Endothelial cell of umbilical vein (primary cell): ENCODE measurements at regions not wholly inside any gene's neighbourhood (a gene's known extent, or its start where the extent isn't known, plus 50 kb on each side); places are given as distances from the start of the nearest gene placed in this dataset.
"Not testable (repeated sequence)": the region's sequence is repeated elsewhere in the genome, so short reads cannot be mapped to it uniquely, and the experiment has no call there.

ENCODE experiments used
- BruUV-seq: library from RNA; stranded (reverse); fragments of 400-500 nt; replicated peaks from 2 replicates; lab custom pipeline; 2021; lab: Mats Ljungman, UMichigan
- CTCF ChIA-PET: fragments of 300-600, 350-600 bp; sonication (Branson Sonifier 250); formaldehyde crosslinking; loops from one replicate; lab custom pipeline; 2021; ENCODE audit warnings: antibody characterized with exemption, inconsistent platforms; lab: Charles Lee
- POLR2A ChIA-PET: fragments of 300-600, 350-600 bp; sonication (Branson Sonifier 250); formaldehyde crosslinking; loops from one replicate; lab custom pipeline; 2021; ENCODE audit warnings: antibody characterized with exemption, inconsistent platforms; lab: Charles Lee
- DNase-seq: peaks from one replicate; pipeline ENCODE4 v3.0.0-alpha.2; 2011; ENCODE audit warnings: low read depth, low spot score
- FAIRE-seq: peaks from 2 replicates; lab custom pipeline; 2011; peaks lifted over from hg19 to GRCh38; lab: Jason Lieb, UNC
- H2AFZ ChIP-seq: 2 replicates; pipeline ENCODE4 v1.6.0; 2012; ENCODE audit warnings: low read depth, low read length, control low read depth, inconsistent platforms
- H3K27ac ChIP-seq: 2 replicates; pipeline ENCODE4 v1.5.1; 2011; ENCODE audit warnings: low read depth, mild to moderate bottlenecking, control low read depth, low read length, moderate library complexity; ENCODE audit not compliant: insufficient read depth
- H3K27me3 ChIP-seq, 2 experiments: 2 replicates each; pipeline versions ENCODE4 v1.6.0 to v1.6.1; 2011; ENCODE audit warnings: low read length in 2 of 2, mixed read lengths in 1 of 2; ENCODE audit not compliant: control insufficient read depth in 2 of 2, insufficient read depth in 2 of 2
- H3K36me3 ChIP-seq, 2 experiments: 2 replicates in 1 of 2; 3 replicates in 1 of 2; pipeline ENCODE4 v1.5.1; 2011; ENCODE audit warnings: low read length in 2 of 2, mild to moderate bottlenecking in 1 of 2, moderate library complexity in 1 of 2; ENCODE audit not compliant: control insufficient read depth in 2 of 2, insufficient read depth in 2 of 2; ENCODE audit errors: extremely low read depth in 1 of 2
- H3K4me1 ChIP-seq: 3 replicates; pipeline ENCODE4 v1.5.1; 2011; ENCODE audit warnings: mild to moderate bottlenecking, low read length; ENCODE audit not compliant: control insufficient read depth, insufficient read depth; ENCODE audit errors: extremely low read depth
- H3K4me2 ChIP-seq: 2 replicates; pipeline ENCODE4 v1.6.1; 2011; ENCODE audit warnings: low read length, control low read depth, mixed read lengths; ENCODE audit not compliant: insufficient read depth
- H3K4me3 ChIP-seq, 3 experiments: fragments of 200-600 bp in 1 of 3; sonication (generic), shearing (Covaris generic) in 1 of 3; replicated peaks in 1 of 3; 2 replicates each; pipeline ENCODE4 v1.5.1; 2011 to 2016; ENCODE audit warnings: control low read depth in 3 of 3, low read length in 3 of 3, mild to moderate bottlenecking in 2 of 3, inconsistent platforms in 1 of 3, low read depth in 1 of 3, moderate library complexity in 1 of 3; ENCODE audit not compliant: insufficient read depth in 1 of 3
- H3K79me2 ChIP-seq: 2 replicates; pipeline ENCODE4 v1.6.0; 2012; ENCODE audit warnings: low read length, inconsistent platforms; ENCODE audit not compliant: control insufficient read depth, insufficient read depth
- H3K9ac ChIP-seq: replicated peaks from 2 replicates; pipeline ENCODE3; 2011; ENCODE audit warnings: low read length, control low read depth; ENCODE audit not compliant: insufficient read depth; ENCODE audit errors: extremely low read depth
- H3K9me1 ChIP-seq: replicated peaks from 3 replicates; pipeline ENCODE4 v1.6.0; 2011; ENCODE audit warnings: mild to moderate bottlenecking, low read length; ENCODE audit not compliant: control insufficient read depth, insufficient read depth; ENCODE audit errors: extremely low read depth
- H3K9me3 ChIP-seq: replicated peaks from 2 replicates; pipeline ENCODE4 v1.5.1; 2012; ENCODE audit warnings: low read length, inconsistent platforms; ENCODE audit not compliant: control insufficient read depth, insufficient read depth
- H4K20me1 ChIP-seq: replicated peaks from 2 replicates; pipeline ENCODE3; 2011; ENCODE audit warnings: mild to moderate bottlenecking, low read length; ENCODE audit not compliant: control insufficient read depth, insufficient read depth; ENCODE audit errors: extremely low read depth
- MAX ChIP-seq: IDR thresholded peaks from 2 replicates; pipeline ENCODE4 v1.6.1; 2011; ENCODE audit not compliant: insufficient read depth, insufficient read length
- POLR2AphosphoS5 ChIP-seq: IDR thresholded peaks from 2 replicates; pipeline ENCODE4 v1.6.1; 2012; ENCODE audit warnings: low read depth, mild to moderate bottlenecking, control low read depth, low read length, moderate library complexity; ENCODE audit not compliant: insufficient read depth
- dilution Hi-C: fragments of 300-500 bp; cut with MboI; formaldehyde crosslinking; loops from one replicate; pipeline ENCODE4 v1.15.0; 2019; ENCODE audit warnings: low sequenced_read_pairs; ENCODE audit not compliant: extremely low pct_ligation_motif_present
- intact Hi-C: fragments of 100-400 bp; cut with micrococcal nuclease; formaldehyde crosslinking; loops from one replicate; pipeline ENCODE4 v1.10.0; 2022

GRCh38 chr6:11416936-11417576, 120.5 kb upstream of the TMEM170B start:
- no peak overlapping the region for H3K9ac ChIP-seq
- H3K36me3 ChIP-seq = no peaks in the 10 kb centered on the region
- dilution Hi-C loops (no loop called here), intact Hi-C loops (no loop called here)
- no peaks in the 10 kb centered on the region for H3K9me1 ChIP-seq
- H3K4me2 ChIP-seq = no peak overlapping the region
- no peak overlapping the region for H2AFZ ChIP-seq
- H3K79me2 ChIP-seq = no peaks in the 10 kb centered on the region
- H3K4me3 ChIP-seq = no peak overlapping the region
- ChIA-PET POLR2A (no interaction called here), CTCF (no interaction called here)
- TF ChIP-seq MAX (no peak), POLR2AphosphoS5 (no peak)
- FAIRE-seq (no peak), DNase-seq (no peak)
- H4K20me1 ChIP-seq = no peaks in the 10 kb centered on the region
- H3K27ac ChIP-seq = no peak overlapping the region
- H3K9me3 ChIP-seq = no peaks in the 10 kb centered on the region
- BruUV-seq = no TSS peak
- no peaks in the 10 kb centered on the region for H3K27me3 ChIP-seq
- peaks cover 14% of the 10 kb centered on the region for H3K4me1 ChIP-seq

GRCh38 chr6:11416099-11416935, 121.2 kb upstream of the TMEM170B start:
- H3K36me3 ChIP-seq, POLR2A ChIA-PET, H3K27me3 ChIP-seq, H3K4me3 ChIP-seq, H3K4me2 ChIP-seq, H3K9me3 ChIP-seq, H3K9me1 ChIP-seq, H3K79me2 ChIP-seq, FAIRE-seq, H3K27ac ChIP-seq, H2AFZ ChIP-seq, BruUV-seq, DNase-seq, H3K9ac ChIP-seq, intact Hi-C loops, H4K20me1 ChIP-seq, dilution Hi-C loops: not testable (repeated sequence)
- H3K4me1 ChIP-seq = peaks cover 21% of the 10 kb centered on the region
- CTCF ChIA-PET = interaction anchor here (0.9 to 1.4 kb wide), 2 partner anchors 22 to 98 kb away, joined by 3 read pairs; no protein-coding TSS in a partner anchor
